RWPE1 (cell line): ENCODE measurements at regions not wholly inside any gene's neighbourhood (a gene's known extent, or its start where the extent isn't known, plus 50 kb on each side); places are given as distances from the start of the nearest gene placed in this dataset.

Experiments
- CTCF ChIA-PET: fragments of 350-600 bp; sonication (Branson Sonifier 250); formaldehyde crosslinking; extraction: SDS; loops from one replicate; lab custom pipeline; 2021; lab: Yijun Ruan, JAX
- POLR2A ChIA-PET: fragments of 400-600 bp; formaldehyde crosslinking; extraction: SDS; loops from one replicate; lab custom pipeline; 2020; ENCODE audit warnings: antibody characterized with exemption; ENCODE audit not compliant: low non-redundant PET; lab: Yijun Ruan, JAX
- DNase-seq: peaks from one replicate; pipeline ENCODE4 v3.0.0; 2012; ENCODE audit warnings: low spot score
- H3K27ac ChIP-seq: fragments of 450-650 bp; 2 replicates; pipeline ENCODE4 v1.5.1; 2017
- TF ChIP-seq, protein P1 (sequence below): fragments of 450-650 bp; conservative IDR thresholded peaks from 2 replicates; pipeline ENCODE4 v1.5.1; 2017; ENCODE audit warnings: low read depth, mild to moderate bottlenecking

- DNase-seq = no peak
- ChIA-PET CTCF (no interaction called here), POLR2A (no interaction called here)
- H3K27ac ChIP-seq = no peak overlapping the region
- TF ChIP-seq, protein P1, sequence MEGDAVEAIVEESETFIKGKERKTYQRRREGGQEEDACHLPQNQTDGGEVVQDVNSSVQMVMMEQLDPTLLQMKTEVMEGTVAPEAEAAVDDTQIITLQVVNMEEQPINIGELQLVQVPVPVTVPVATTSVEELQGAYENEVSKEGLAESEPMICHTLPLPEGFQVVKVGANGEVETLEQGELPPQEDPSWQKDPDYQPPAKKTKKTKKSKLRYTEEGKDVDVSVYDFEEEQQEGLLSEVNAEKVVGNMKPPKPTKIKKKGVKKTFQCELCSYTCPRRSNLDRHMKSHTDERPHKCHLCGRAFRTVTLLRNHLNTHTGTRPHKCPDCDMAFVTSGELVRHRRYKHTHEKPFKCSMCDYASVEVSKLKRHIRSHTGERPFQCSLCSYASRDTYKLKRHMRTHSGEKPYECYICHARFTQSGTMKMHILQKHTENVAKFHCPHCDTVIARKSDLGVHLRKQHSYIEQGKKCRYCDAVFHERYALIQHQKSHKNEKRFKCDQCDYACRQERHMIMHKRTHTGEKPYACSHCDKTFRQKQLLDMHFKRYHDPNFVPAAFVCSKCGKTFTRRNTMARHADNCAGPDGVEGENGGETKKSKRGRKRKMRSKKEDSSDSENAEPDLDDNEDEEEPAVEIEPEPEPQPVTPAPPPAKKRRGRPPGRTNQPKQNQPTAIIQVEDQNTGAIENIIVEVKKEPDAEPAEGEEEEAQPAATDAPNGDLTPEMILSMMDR = no peak
These were observed 317.1 kb upstream of the POT1 start for GRCh38 chr7:125246706-125247105.

- no peak for DNase-seq
- CTCF ChIA-PET = no interaction called here
- TF ChIP-seq, protein P1 = no peak
- POLR2A ChIA-PET = no interaction called here
- H3K27ac ChIP-seq = no peak overlapping the region
These were observed 311.9 kb upstream of the POT1 start for GRCh38 chr7:125241548-125241947.

- ChIA-PET CTCF (no interaction called here), POLR2A (no interaction called here)
- H3K27ac ChIP-seq = no peak overlapping the region
- TF ChIP-seq, protein P1 = no peak
- DNase-seq = no peak
These were observed 293.0 kb upstream of the POT1 start for GRCh38 chr7:125222596-125222995.

- DNase-seq = no peak
- TF ChIP-seq, protein P1 = no peak
- CTCF ChIA-PET = no interaction called here
- POLR2A ChIA-PET = no interaction called here
- H3K27ac ChIP-seq = no peak overlapping the region
These were observed 288.5 kb upstream of the POT1 start for GRCh38 chr7:125218076-125218475.

GRCh38 chr7:125201002-125201401 lies 271.4 kb upstream of the POT1 start:
- H3K27ac ChIP-seq = no peak overlapping the region
- CTCF ChIA-PET = no interaction called here
- TF ChIP-seq, protein P1 = no peak
- POLR2A ChIA-PET = no interaction called here
- DNase-seq = no peak

DNA sequence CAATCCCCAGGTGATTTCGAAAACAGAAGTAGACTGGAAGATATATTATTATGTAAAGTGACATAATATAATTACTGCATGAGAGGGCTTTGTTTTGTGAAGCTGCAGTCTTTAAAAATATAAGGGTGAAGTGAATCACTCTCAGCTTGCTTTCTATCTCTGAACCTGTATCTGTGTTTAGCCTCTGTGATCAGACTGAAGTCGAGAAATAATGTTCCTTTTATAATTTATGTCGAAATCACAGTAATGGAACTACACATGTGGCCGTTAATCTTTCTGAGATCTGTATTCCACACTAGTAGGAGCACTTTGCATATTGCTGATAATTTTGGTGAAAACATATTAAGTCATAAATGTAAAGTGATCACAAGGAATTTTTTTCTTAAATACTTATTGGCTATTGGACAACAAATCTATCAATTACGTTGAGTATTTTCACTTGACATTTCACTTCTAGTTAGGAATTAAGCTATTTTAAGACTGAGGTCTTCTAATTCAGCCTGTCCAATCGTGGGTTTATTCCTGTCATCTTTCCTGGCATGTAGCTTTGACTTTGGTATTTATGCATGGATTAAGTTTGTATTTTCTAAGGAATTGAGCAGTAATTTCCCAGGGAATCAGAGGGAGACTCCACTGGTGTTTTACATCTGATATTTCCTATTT lies 268.2 kb upstream of the POT1 start:
- TF ChIP-seq, protein P1 = no peak
- ChIA-PET CTCF (no interaction called here), POLR2A (no interaction called here)
- H3K27ac ChIP-seq = no peak overlapping the region
- DNase-seq = no peak
